Left ventricle myocardium inferior (tissue), 1 donor: ENCODE measurements at regions not wholly inside any gene's neighbourhood (a gene's known extent, or its start where the extent isn't known, plus 50 kb on each side); places are given as distances from the start of the nearest gene placed in this dataset.
"Not testable (repeated sequence)": the region's sequence is repeated elsewhere in the genome, so short reads cannot be mapped to it uniquely, and the experiment has no call there.

Experiments used
- DNase-seq: peaks from one replicate; pipeline ENCODE4 v3.0.0-alpha.2; 2020
- H3K27ac ChIP-seq: fragments of 200-600 bp; replicated peaks from 2 replicates; pipeline ENCODE4 v1.8.0; 2021
- H3K27me3 ChIP-seq: fragments of 200-600 bp; 2 replicates; pipeline ENCODE4 v1.8.0; 2021; ENCODE audit warnings: low read depth
- H3K36me3 ChIP-seq: fragments of 200-600 bp; 2 replicates; pipeline ENCODE4 v1.8.0; 2021
- H3K4me1 ChIP-seq: fragments of 200-600 bp; 2 replicates; pipeline ENCODE4 v1.8.0; 2021
- H3K4me3 ChIP-seq: fragments of 200-600 bp; 2 replicates; pipeline ENCODE4 v1.8.0; 2021; ENCODE audit warnings: mild to moderate bottlenecking, moderate library complexity
- H3K9me3 ChIP-seq: fragments of 200-600 bp; replicated peaks from 2 replicates; pipeline ENCODE4 v1.8.0; 2021
- CTCF ChIP-seq: fragments of 200-600 bp; IDR thresholded peaks from 2 replicates; pipeline ENCODE4 v1.8.0; 2021; ENCODE audit warnings: antibody characterized with exemption, mild to moderate bottlenecking, borderline replicate concordance
- intact Hi-C: fragments of 100-400 bp; cut with micrococcal nuclease; formaldehyde crosslinking; loops from one replicate; pipeline ENCODE4 v1.11.0; 2022
- donor health status: DM: no; HTN: yes; CAD: no; lungs with severe emphysema.

DNA sequence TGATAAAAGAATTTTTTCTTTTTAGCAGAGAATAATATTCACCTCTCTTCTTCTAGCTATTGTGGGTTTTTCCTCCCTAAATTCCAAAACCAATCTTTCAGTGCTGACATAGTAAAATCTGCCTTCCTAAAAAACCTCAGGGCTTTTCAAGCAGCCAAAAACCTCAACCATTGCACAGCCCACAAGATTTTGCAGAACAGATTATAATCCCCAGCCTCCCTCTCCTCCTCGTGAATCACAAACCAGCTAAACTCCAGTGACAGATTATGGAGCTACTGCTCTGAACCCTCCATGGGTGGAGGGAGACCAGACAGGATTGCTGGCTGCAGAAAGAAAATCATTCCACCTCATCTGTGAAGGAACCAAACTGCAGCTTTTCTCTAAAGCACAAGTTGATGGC lies 341.6 kb downstream of the SOX9 start:
- H3K4me3 ChIP-seq = no peak overlapping the region
- no peak for DNase-seq
- intact Hi-C loops = no loop called here

DNA sequence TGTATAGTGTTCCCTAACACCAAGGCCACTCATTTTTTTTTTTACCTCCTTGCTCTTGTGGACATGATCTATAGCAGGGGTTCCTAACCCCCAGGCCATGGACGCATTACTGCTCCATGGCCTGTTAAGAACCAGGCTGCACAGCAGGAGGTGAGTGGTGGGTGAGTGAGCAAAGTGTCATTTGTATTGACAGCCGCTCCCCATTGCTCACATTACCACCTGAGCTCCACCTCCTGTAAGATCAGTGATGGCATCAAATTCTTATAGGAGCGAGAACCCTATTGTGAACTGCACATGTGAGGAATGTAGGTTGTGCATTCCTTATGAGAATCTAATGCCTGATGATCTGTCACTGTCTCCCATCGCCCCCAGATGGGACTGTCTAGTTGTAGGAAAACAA lies 342.0 kb downstream of the SOX9 start:
- intact Hi-C loops = no loop called here
- no peaks in the 10 kb centered on the region for H3K9me3 ChIP-seq
- no peak for DNase-seq

More for the DNA sequence above, 341.6 kb downstream of the SOX9 start:
- no peaks in the 10 kb centered on the region for H3K36me3 ChIP-seq
- no peaks in the 10 kb centered on the region for H3K4me1 ChIP-seq
- H3K9me3 ChIP-seq = no peaks in the 10 kb centered on the region
- peaks cover 50% of the 10 kb centered on the region for H3K27me3 ChIP-seq
- no peak for TF ChIP-seq CTCF
- H3K27ac ChIP-seq = no peak overlapping the region

GRCh38 chr17:72463287-72464102 lies 342.7 kb downstream of the SOX9 start:
- H3K27ac ChIP-seq = no peak overlapping the region
- peaks cover 53% of the 10 kb centered on the region for H3K27me3 ChIP-seq
- DNase-seq = no peak
- intact Hi-C loops = no loop called here
- no peaks in the 10 kb centered on the region for H3K36me3 ChIP-seq
- no peaks in the 10 kb centered on the region for H3K9me3 ChIP-seq
- no peak for TF ChIP-seq CTCF
- H3K4me1 ChIP-seq = no peaks in the 10 kb centered on the region
- H3K4me3 ChIP-seq = no peak overlapping the region

More for the DNA sequence above, 342.0 kb downstream of the SOX9 start:
- Histone ChIP-seq H3K4me1 (no peaks in the 10 kb centered on the region), H3K36me3 (no peaks in the 10 kb centered on the region), H3K27ac (no peak overlapping the region), H3K4me3 (no peak overlapping the region), H3K27me3 (peaks cover 50% of the 10 kb centered on the region)
- no peak for TF ChIP-seq CTCF

GRCh38 chr17:72464221-72464620 lies 343.4 kb downstream of the SOX9 start:
- DNase-seq, H3K4me3 ChIP-seq, H3K36me3 ChIP-seq, H3K27ac ChIP-seq, intact Hi-C loops, H3K9me3 ChIP-seq, H3K4me1 ChIP-seq: not testable (repeated sequence)
- H3K27me3 ChIP-seq = peaks cover 59% of the 10 kb centered on the region

GRCh38 chr17:72465191-72466024 lies 344.6 kb downstream of the SOX9 start:
- no peaks in the 10 kb centered on the region for H3K36me3 ChIP-seq
- intact Hi-C loops = no loop called here
- H3K9me3 ChIP-seq = no peaks in the 10 kb centered on the region
- TF ChIP-seq CTCF = no peak
- no peaks in the 10 kb centered on the region for H3K4me1 ChIP-seq
- H3K27me3 ChIP-seq = peaks cover 56% of the 10 kb centered on the region
- no peak overlapping the region for H3K4me3 ChIP-seq
- H3K27ac ChIP-seq = no peak overlapping the region
- DNase-seq = no peak

DNA sequence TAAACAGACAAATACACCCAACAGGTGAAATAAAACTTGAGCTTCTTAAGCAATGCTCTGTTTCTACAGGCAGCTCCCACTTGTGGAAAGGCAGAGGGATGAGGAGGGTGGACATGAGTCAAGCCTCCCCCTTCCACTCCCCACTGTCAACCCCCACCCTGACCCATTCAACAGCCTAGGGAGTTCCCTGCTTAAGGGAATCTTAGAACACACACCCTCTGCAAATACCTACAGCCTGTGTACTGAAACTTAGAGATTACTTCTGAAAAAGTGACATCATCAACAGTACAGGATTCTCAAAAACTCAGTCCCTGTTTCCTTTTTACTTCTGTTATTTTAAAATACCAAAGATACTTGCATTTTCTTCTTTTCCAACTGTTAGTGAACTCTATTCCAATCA lies 345.4 kb downstream of the SOX9 start:
- Histone ChIP-seq H3K9me3 (no peaks in the 10 kb centered on the region), H3K36me3 (no peaks in the 10 kb centered on the region), H3K27me3 (peaks cover 55% of the 10 kb centered on the region), H3K4me1 (no peaks in the 10 kb centered on the region), H3K4me3 (no peak overlapping the region), H3K27ac (no peak overlapping the region)
- no peak for TF ChIP-seq CTCF
- intact Hi-C loops = no loop called here
- no peak for DNase-seq
